ENCODE measurements at regions not wholly inside any gene's neighbourhood (a gene's known extent, or its start where the extent isn't known, plus 50 kb on each side); places are given as distances from the start of the nearest gene placed in this dataset.

GRCh38 chr19:23561341-23561740, 125.7 kb downstream of the ZNF675 start:
- no peak for TF ChIP-seq ATF3 (IDR thresholded peaks at IDR 0.05)
- TF ChIP-seq SP1 (IDR thresholded peaks at IDR 0.05) = no peak
- TF ChIP-seq CTCF (IDR thresholded peaks at IDR 0.05; ENCODE audit: low read depth, low read length, missing input control) = no peak
- TF ChIP-seq JUND (IDR thresholded peaks at IDR 0.05) = no peak
- no peak for TF ChIP-seq ZBTB33 (IDR thresholded peaks at IDR 0.05)
- no peak for TF ChIP-seq GABPA (IDR thresholded peaks at IDR 0.05 in 1 of 2, conservative IDR thresholded peaks at IDR 0.05 in 1 of 2)
- TF ChIP-seq RXRA (IDR thresholded peaks at IDR 0.05) = no peak
- no peak for TF ChIP-seq FOXA1 (IDR thresholded peaks at IDR 0.05)
- TF ChIP-seq FOXA2 (IDR thresholded peaks at IDR 0.05) = no peak

Data from liver (tissue), 3 donors.